Esophagus muscularis mucosa (tissue), 3 donors: ENCODE measurements at regions not wholly inside any gene's neighbourhood (a gene's known extent, or its start where the extent isn't known, plus 50 kb on each side); places are given as distances from the start of the nearest gene placed in this dataset.

Source experiments
- CTCF ChIP-seq, 3 experiments: fragments of 200-600 bp in 2 of 3; fragments of 450-650 bp in 1 of 3; sonication (generic) in 2 of 3; IDR thresholded peaks; one replicate each; pipeline ENCODE4 v1.5.1; 2017 to 2019; ENCODE audit warnings: antibody characterized with exemption in 3 of 3, mild to moderate bottlenecking in 2 of 3, moderate library complexity in 1 of 3
- POLR2AphosphoS5 ChIP-seq, 2 donors: sonication (generic); formaldehyde crosslinking; IDR thresholded peaks; one replicate each; pipeline ENCODE4 v1.6.1; 2017; ENCODE audit warnings: antibody characterized with exemption in 2 of 2

GRCh38 chr13:81197483-81197882 lies 856.6 kb upstream of the SPRY2 start:
- TF ChIP-seq POLR2AphosphoS5 (IDR thresholded peaks at IDR 0.05): no peak
- no peak for TF ChIP-seq CTCF (IDR thresholded peaks at IDR 0.05)
